Gastroesophageal sphincter (tissue), 4 donors: ENCODE measurements at regions not wholly inside any gene's neighbourhood (a gene's known extent, or its start where the extent isn't known, plus 50 kb on each side); places are given as distances from the start of the nearest gene placed in this dataset.
A peak's percentile ranks its signal among the peaks of the same experiment; 100 is the strongest.

Experiments
- ATAC-seq: fragments of 150-250 bp; one replicate; pipeline ENCODE4 v1.9.1; 2016; ENCODE audit warnings: mild to moderate bottlenecking, moderate library complexity
- H3K27ac ChIP-seq, 4 donors: fragments of 200-600 bp; sonication (generic) in 3 of 4; 1 replicate in 3 of 4; 2 replicates in 1 of 4; pipeline ENCODE4 v1.5.1; 2016 to 2019
- H3K27me3 ChIP-seq: fragments of 200-600 bp; sonication (generic); one replicate; pipeline ENCODE4 v1.5.1; 2019
- H3K36me3 ChIP-seq, 2 donors: fragments of 200-600 bp; sonication (generic); one replicate each; pipeline ENCODE4 v1.5.1; 2019; ENCODE audit warnings: control low read depth in 1 of 2
- H3K4me1 ChIP-seq, 3 donors: fragments of 200-600 bp; sonication (generic); 1 replicate in 2 of 3; 2 replicates in 1 of 3; pipeline ENCODE4 v1.5.1; 2016 to 2019; ENCODE audit warnings: control low read depth in 2 of 3
- H3K4me3 ChIP-seq, 2 donors: fragments of 200-600 bp; sonication (generic); one replicate each; pipeline ENCODE4 v1.5.1; 2019; ENCODE audit warnings: mild to moderate bottlenecking in 1 of 2, moderate library complexity in 1 of 2
- H3K9me3 ChIP-seq, 3 donors: fragments of 200-600 bp; sonication (generic); one replicate each; pipeline ENCODE4 v1.5.1; 2017 to 2019; ENCODE audit warnings: control low read depth in 2 of 3
- EP300 ChIP-seq: sonication (generic); formaldehyde crosslinking; IDR thresholded peaks from one replicate; pipeline ENCODE4 v1.6.1; 2017; ENCODE audit warnings: antibody characterized with exemption, mild to moderate bottlenecking
- POLR2A ChIP-seq, 2 donors: fragments of 450-650 bp; IDR thresholded peaks; one replicate each; pipeline ENCODE4 v1.6.1; 2017; ENCODE audit warnings: antibody characterized with exemption in 2 of 2, mild to moderate bottlenecking in 2 of 2, moderate library complexity in 1 of 2
- POLR2AphosphoS5 ChIP-seq: sonication (generic); formaldehyde crosslinking; IDR thresholded peaks from one replicate; pipeline ENCODE4 v1.6.1; 2017; ENCODE audit warnings: antibody characterized with exemption
- WGBS, 2 donors: methylation state at CpG; one replicate each; pipeline ENCODE4 v1.1.5; 2018; ENCODE audit warnings: low coverage in 1 of 2; 5-methylcytosine and 5-hydroxymethylcytosine counted together
- TF ChIP-seq, protein P1 (sequence below), 4 experiments: fragments of 200-600 bp in 2 of 4; fragments of 450-650 bp in 2 of 4; sonication (generic) in 1 of 4; IDR thresholded peaks; one replicate each; pipeline ENCODE4 v1.5.1; 2017 to 2019; ENCODE audit warnings: antibody characterized with exemption in 4 of 4, mild to moderate bottlenecking in 2 of 4, moderate library complexity in 2 of 4

- no peaks in the 10 kb centered on the region for H3K9me3 ChIP-seq
- 18 to 38% methylated on average over 3 to 4 of the region's 4 CpGs for WGBS, 2 donors
- no peak for ATAC-seq
- H3K36me3 ChIP-seq: no peaks in the 10 kb centered on the region
- no peak overlapping the region for H3K4me3 ChIP-seq
- H3K27me3 ChIP-seq: no peaks in the 10 kb centered on the region
- no peak overlapping the region for H3K27ac ChIP-seq
- H3K4me1 ChIP-seq: no peaks in the 10 kb centered on the region
- TF ChIP-seq EP300 (no peak), POLR2AphosphoS5 (peak; percentile 29)
Observed at GRCh38 chrX:68932611-68933010, 103.8 kb downstream of the EFNB1 start.

DNA sequence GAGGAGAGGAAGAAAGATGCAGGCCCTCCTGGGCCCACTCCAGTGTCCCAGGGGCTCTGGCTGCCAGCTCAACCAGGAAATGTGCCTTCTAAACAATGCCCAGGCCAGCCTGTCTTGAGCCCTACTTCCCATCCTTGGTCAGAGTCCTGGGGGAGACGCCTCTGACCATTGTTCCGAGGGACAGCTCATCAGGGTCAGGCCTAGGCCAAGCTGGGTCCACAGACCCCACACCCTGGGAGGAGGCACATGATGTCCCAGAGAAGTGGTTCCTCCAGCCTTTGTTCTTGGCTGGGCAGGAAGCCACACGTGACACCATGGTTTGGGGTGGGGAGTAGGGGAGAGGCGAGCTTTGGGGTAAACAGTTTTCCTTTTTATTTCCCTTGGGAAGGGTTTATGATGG lies 102.5 kb downstream of the EFNB1 start:
- Histone ChIP-seq H3K36me3 (no peaks in the 10 kb centered on the region), H3K4me3 (no peak overlapping the region), H3K4me1 (no peaks in the 10 kb centered on the region), H3K27ac (peak overlapping the region in 1 of 4 donors; percentile 28), H3K9me3 (no peaks in the 10 kb centered on the region), H3K27me3 (no peaks in the 10 kb centered on the region)
- no CpG with 5 or more reads among the region's 4 CpGs for WGBS, 2 donors
- TF ChIP-seq POLR2A (IDR thresholded peaks at IDR 0.05) (no peak), POLR2AphosphoS5 (no peak), EP300 (no peak)
- TF ChIP-seq, protein P1, sequence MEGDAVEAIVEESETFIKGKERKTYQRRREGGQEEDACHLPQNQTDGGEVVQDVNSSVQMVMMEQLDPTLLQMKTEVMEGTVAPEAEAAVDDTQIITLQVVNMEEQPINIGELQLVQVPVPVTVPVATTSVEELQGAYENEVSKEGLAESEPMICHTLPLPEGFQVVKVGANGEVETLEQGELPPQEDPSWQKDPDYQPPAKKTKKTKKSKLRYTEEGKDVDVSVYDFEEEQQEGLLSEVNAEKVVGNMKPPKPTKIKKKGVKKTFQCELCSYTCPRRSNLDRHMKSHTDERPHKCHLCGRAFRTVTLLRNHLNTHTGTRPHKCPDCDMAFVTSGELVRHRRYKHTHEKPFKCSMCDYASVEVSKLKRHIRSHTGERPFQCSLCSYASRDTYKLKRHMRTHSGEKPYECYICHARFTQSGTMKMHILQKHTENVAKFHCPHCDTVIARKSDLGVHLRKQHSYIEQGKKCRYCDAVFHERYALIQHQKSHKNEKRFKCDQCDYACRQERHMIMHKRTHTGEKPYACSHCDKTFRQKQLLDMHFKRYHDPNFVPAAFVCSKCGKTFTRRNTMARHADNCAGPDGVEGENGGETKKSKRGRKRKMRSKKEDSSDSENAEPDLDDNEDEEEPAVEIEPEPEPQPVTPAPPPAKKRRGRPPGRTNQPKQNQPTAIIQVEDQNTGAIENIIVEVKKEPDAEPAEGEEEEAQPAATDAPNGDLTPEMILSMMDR (IDR thresholded peaks at IDR 0.05): no peak
- peak; percentile 64 for ATAC-seq

DNA sequence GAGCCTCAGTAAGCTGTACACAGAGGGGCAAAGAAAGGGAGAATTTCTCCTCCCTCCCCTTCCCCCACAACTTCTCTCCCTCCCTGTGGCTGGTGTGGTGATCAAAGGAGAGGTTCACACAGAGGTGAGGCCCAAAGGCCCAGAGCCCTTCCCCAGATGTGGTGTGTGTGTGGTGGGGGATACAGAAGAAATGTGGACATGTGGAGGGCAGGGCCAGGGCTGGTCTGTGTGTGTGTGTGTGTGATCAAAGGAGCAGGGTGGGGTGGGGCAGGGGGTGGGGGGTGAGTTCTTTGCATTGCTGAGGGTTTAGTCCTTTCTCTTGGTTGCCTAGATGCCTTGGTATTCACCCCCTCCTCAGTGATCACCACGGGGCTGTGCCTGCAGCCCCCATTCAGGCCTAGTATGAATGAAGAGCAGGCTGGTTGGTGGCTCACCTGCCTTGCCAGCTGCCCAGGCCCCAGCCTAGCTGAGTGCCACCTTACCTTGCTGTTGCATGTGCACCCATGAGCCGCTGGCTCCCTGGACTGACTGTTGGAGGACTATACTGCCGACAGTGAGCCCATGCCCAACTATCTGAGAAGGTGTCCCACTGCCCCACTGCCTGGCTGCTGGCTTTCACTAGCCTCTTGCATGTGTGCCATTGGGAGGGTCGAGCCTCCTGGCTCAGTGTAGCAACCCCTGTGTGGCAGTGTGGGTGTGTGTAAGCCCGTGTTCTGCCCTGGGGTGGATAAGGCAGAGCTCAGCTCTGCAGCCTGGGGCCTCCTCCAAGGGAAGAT lies 101.9 kb downstream of the EFNB1 start:
- Histone ChIP-seq H3K27ac (peak overlapping the region in 2 of 4 donors; percentile 9 to 28), H3K27me3 (no peaks in the 10 kb centered on the region), H3K9me3 (no peaks in the 10 kb centered on the region), H3K4me1 (no peaks in the 10 kb centered on the region), H3K36me3 (no peaks in the 10 kb centered on the region), H3K4me3 (no peak overlapping the region)
- 56 to 75% methylated on average over 1 to 2 of the region's 5 CpGs for WGBS, 2 donors
- no peak for TF ChIP-seq POLR2AphosphoS5
- TF ChIP-seq, protein P1 (IDR thresholded peaks at IDR 0.05): no peak
- no peak for TF ChIP-seq POLR2A (IDR thresholded peaks at IDR 0.05)
- no peak for TF ChIP-seq EP300
- peak; percentile 8 for ATAC-seq

GRCh38 chrX:68929332-68930150 lies 100.7 kb downstream of the EFNB1 start:
- Histone ChIP-seq H3K27ac (no peak overlapping the region), H3K27me3 (no peaks in the 10 kb centered on the region), H3K9me3 (no peaks in the 10 kb centered on the region), H3K36me3 (no peaks in the 10 kb centered on the region), H3K4me3 (no peak overlapping the region), H3K4me1 (no peaks in the 10 kb centered on the region)
- TF ChIP-seq EP300 (no peak), POLR2A (IDR thresholded peaks at IDR 0.05) (no peak)
- WGBS, 2 donors: 60% methylated on average over 1 of the region's 9 CpGs; no CpG with 5 or more reads in 1 of the 2 donors
- ATAC-seq: peak; percentile 29

DNA sequence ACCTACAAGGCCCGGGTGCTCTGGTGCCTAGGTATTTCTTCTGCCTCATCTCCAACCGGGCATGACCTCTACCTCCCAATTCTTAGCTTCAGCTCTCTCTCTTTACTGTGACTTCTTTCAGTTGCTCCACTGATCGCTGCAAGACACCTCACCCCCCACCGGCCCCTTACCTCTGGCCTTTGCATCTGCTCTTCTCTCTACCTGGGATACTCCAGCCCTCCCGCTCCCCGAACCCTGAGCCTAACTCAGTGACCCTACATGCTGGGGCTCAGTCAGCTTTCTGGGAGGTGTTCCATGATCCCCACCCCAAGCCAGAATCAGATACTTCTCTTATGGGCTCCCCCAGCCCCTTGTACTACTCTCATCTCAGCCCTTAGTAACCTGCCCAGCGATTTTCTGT lies 99.6 kb downstream of the EFNB1 start:
- TF ChIP-seq POLR2A (IDR thresholded peaks at IDR 0.05): no peak
- no peak for TF ChIP-seq EP300
- TF ChIP-seq POLR2AphosphoS5: no peak
- TF ChIP-seq, protein P1 (IDR thresholded peaks at IDR 0.05): no peak
- no peak for ATAC-seq
- no peak overlapping the region for H3K4me3 ChIP-seq
- no peaks in the 10 kb centered on the region for H3K27me3 ChIP-seq
- H3K36me3 ChIP-seq: no peaks in the 10 kb centered on the region
- no peak overlapping the region for H3K27ac ChIP-seq
- no peaks in the 10 kb centered on the region for H3K9me3 ChIP-seq
- 83 to 93% methylated on average over 1 to 5 of the region's 7 CpGs for WGBS, 2 donors
- H3K4me1 ChIP-seq: no peaks in the 10 kb centered on the region
